Psoas muscle (tissue), 7 donors: ENCODE measurements at regions not wholly inside any gene's neighbourhood (a gene's known extent, or its start where the extent isn't known, plus 50 kb on each side); places are given as distances from the start of the nearest gene placed in this dataset.

Experiments
- ATAC-seq, 4 donors: fragments of 200-7000 bp; cut with Tn5 transposase; one replicate each; pipeline ENCODE4 v1.9.1; 2020; ENCODE audit warnings: moderate library complexity in 3 of 4, mild to moderate bottlenecking in 2 of 4
- DNase-seq, 2 donors: peaks; one replicate each; pipeline ENCODE4 v3.0.0-alpha.2; 2020
- H3K27ac ChIP-seq: fragments of 200-600 bp; one replicate; pipeline ENCODE4 v1.8.0; 2022
- H3K27me3 ChIP-seq, 3 donors: fragments of 200-600 bp in 1 of 3; one replicate each; pipeline versions ENCODE4 v1.6.1 to v1.8.0; 2013 to 2022; ENCODE audit warnings: low read length in 2 of 3, mild to moderate bottlenecking in 2 of 3, moderate library complexity in 1 of 3; ENCODE audit not compliant: insufficient read depth in 3 of 3
- H3K36me3 ChIP-seq, 2 donors: fragments of 200-600 bp in 1 of 2; one replicate each; pipeline versions ENCODE4 v1.6.1 to v1.8.0; 2013 to 2022; ENCODE audit warnings: low read depth in 1 of 2, mild to moderate bottlenecking in 1 of 2, moderate library complexity in 1 of 2; ENCODE audit not compliant: insufficient read depth in 1 of 2
- H3K4me1 ChIP-seq: fragments of 200-600 bp; one replicate; pipeline ENCODE4 v1.8.0; 2022
- H3K4me3 ChIP-seq: fragments of 200-600 bp; one replicate; pipeline ENCODE4 v1.8.0; 2022; ENCODE audit warnings: mild to moderate bottlenecking
- H3K9me3 ChIP-seq: fragments of 200-600 bp; one replicate; pipeline ENCODE4 v1.8.0; 2022
- WGBS, 3 donors: extraction: QIAGEN DNeasy Blood & Tissue Kit; methylation state at CpG; one replicate each; pipeline versions ENCODE4 v1.1.6 to v1.1.7; 2013; 5-methylcytosine and 5-hydroxymethylcytosine counted together
- intact Hi-C, 2 donors: fragments of 100-400 bp; cut with DNase I; formaldehyde crosslinking; loops; one replicate each; pipeline versions ENCODE4 v1.11.0 to v1.14.2; 2022
- TF ChIP-seq, protein P1 (sequence below): fragments of 200-600 bp; IDR thresholded peaks from one replicate; pipeline ENCODE4 v1.8.0; 2022; ENCODE audit warnings: antibody characterized with exemption
- donor health status: healthy with polysubstance abuse.
- donor health status: DM: no; HTN: no; CAD: no; lungs with moderate emphysema.
- donor health status: Bipolar disorder and iron deficiency.
- donor health status: healthy.
- donor health status: DM: yes; HTN: yes; CAD: no.
- donor health status: DM: no; HTN: no; CAD: no.
- donor health status: DM: yes; HTN: yes; CAD: no.

DNA sequence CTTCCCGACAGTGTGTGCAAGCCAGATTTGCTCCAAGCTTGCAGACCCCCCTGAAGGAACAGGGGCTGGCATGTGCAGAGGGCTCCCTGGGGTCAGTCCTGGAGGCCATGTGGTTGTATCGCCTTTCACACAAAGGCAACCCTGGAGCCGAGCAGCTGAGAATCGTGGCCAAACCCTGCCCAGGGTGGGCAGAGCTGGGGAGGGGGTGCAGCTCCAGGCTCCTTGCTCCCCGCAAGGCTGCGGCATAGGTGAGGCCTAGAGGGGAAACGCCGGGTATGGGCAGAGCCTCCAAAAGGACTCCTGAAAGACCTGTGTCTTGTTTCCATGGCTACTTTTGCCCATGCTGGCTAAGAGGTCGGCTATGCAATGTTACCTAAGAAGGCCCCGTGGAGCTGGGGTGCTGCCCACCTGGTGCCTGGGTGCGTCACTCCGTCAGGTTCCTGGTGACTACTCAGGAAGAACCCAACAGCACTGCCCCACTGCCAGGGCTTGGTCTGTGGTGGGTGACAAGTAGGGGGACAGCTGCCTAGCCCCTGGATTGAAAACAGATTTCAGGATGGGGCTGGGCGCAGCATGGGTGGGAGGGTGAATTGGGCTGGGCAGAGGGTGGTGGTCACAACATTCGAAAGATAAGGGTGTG, 171.0 kb upstream of the SHH start:
- no peaks in the 10 kb centered on the region for H3K9me3 ChIP-seq
- H3K27ac ChIP-seq, result no peak overlapping the region
- TF ChIP-seq, protein P1, sequence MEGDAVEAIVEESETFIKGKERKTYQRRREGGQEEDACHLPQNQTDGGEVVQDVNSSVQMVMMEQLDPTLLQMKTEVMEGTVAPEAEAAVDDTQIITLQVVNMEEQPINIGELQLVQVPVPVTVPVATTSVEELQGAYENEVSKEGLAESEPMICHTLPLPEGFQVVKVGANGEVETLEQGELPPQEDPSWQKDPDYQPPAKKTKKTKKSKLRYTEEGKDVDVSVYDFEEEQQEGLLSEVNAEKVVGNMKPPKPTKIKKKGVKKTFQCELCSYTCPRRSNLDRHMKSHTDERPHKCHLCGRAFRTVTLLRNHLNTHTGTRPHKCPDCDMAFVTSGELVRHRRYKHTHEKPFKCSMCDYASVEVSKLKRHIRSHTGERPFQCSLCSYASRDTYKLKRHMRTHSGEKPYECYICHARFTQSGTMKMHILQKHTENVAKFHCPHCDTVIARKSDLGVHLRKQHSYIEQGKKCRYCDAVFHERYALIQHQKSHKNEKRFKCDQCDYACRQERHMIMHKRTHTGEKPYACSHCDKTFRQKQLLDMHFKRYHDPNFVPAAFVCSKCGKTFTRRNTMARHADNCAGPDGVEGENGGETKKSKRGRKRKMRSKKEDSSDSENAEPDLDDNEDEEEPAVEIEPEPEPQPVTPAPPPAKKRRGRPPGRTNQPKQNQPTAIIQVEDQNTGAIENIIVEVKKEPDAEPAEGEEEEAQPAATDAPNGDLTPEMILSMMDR, result no peak
- no peaks in the 10 kb centered on the region for H3K36me3 ChIP-seq
- WGBS, 3 donors, result 49 to 59% (median 52%) methylated on average over 13 to 14 of the region's 14 CpGs
- intact Hi-C loops, result no loop called here
- no peak for DNase-seq
- no peak overlapping the region for H3K4me3 ChIP-seq
- no peak for ATAC-seq
- peaks cover 0 to 4% (median 2%) of the 10 kb centered on the region in 3 donors for H3K27me3 ChIP-seq
- H3K4me1 ChIP-seq, result no peaks in the 10 kb centered on the region

DNA sequence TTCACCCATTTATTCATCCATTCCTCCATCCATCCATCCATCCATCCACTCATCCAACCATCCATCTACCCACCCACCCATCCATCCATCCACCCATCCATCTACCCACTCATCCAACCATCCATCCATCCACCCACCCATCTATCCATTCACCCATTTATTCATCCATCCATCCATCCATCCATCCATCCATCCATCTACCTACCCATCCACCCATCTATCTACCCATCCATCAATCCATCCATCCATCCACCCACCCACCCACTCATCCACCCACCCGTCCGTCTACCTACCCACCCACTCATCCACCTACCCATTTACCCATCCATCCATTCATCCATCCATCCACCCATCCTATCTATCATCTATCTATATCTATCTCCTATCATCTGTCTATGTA, 169.4 kb upstream of the SHH start:
- H3K4me1 ChIP-seq, result no peaks in the 10 kb centered on the region
- DNase-seq (no peak), ATAC-seq (no peak)
- TF ChIP-seq, protein P1, result no peak
- H3K9me3 ChIP-seq, result no peaks in the 10 kb centered on the region
- WGBS, 3 donors, result 79 to 93% (median 83%) methylated on average over 2 of the region's 2 CpGs
- no peaks in the 10 kb centered on the region for H3K36me3 ChIP-seq
- no peak overlapping the region for H3K27ac ChIP-seq
- intact Hi-C loops, result no loop called here
- no peak overlapping the region for H3K4me3 ChIP-seq
- H3K27me3 ChIP-seq, result peaks cover 0 to 4% (median 2%) of the 10 kb centered on the region in 3 donors

DNA sequence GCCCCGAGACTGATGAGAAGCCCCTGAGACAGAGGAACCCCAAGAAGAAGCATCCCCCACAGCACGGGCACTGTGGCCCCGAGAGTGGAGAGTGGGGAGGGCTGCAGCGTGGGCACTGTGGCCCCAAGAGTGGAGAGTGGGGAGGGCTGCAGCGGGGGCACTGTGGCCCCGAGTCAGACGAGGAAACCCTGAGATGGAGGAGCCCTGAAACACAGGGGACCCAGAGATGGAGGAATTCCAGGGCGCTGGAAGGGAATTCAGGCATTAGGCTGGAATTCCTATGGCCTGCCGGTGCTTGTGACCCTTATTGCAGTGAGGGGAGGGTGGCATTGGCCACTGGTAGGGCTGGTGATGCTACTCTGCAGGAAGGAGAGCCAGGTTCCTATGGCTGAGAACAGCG, 168.6 kb upstream of the SHH start:
- H3K27me3 ChIP-seq, result peaks cover 0 to 4% (median 2%) of the 10 kb centered on the region in 3 donors
- ATAC-seq, result no peak
- DNase-seq, result no peak
- TF ChIP-seq, protein P1, result no peak
- intact Hi-C loops, result no loop called here
- no peak overlapping the region for H3K27ac ChIP-seq
- H3K9me3 ChIP-seq, result no peaks in the 10 kb centered on the region
- WGBS, 3 donors, result 77 to 88% (median 87%) methylated on average over 10 of the region's 10 CpGs
- H3K4me1 ChIP-seq, result no peaks in the 10 kb centered on the region
- no peak overlapping the region for H3K4me3 ChIP-seq
- H3K36me3 ChIP-seq, result no peaks in the 10 kb centered on the region

DNA sequence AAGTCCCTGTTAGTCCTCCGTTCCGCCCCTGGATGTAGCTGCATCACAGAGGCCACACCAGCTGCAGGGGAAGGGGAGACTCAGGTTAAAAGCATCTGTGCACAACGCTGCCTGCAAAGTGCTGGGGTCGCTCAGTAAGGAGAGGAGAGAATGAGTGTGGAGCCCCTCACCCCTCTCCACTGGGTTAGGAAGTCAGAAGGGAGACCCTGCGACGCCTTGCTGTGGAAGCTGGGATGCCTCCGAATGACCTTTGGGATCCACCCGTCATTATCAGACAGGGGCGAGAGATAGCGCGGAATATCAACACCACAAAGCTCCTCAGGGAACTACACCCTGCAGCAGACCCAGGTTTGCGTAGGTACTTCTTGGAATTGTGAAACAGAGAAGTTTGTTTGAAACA, 167.7 kb upstream of the SHH start:
- H3K36me3 ChIP-seq, result no peaks in the 10 kb centered on the region
- no peak overlapping the region for H3K4me3 ChIP-seq
- intact Hi-C loops, result no loop called here
- TF ChIP-seq, protein P1, result no peak
- peaks cover 0 to 4% (median 2%) of the 10 kb centered on the region in 3 donors for H3K27me3 ChIP-seq
- no peak for DNase-seq
- 84 to 88% (median 86%) methylated on average over 12 of the region's 12 CpGs for WGBS, 3 donors
- no peak for ATAC-seq
- H3K4me1 ChIP-seq, result no peaks in the 10 kb centered on the region
- no peaks in the 10 kb centered on the region for H3K9me3 ChIP-seq
- no peak overlapping the region for H3K27ac ChIP-seq

GRCh38 chr7:155979566-155979965, 167.3 kb upstream of the SHH start:
- no peaks in the 10 kb centered on the region for H3K4me1 ChIP-seq
- no peaks in the 10 kb centered on the region for H3K36me3 ChIP-seq
- H3K27me3 ChIP-seq, result peaks cover 0 to 4% (median 2%) of the 10 kb centered on the region in 3 donors
- H3K27ac ChIP-seq, result no peak overlapping the region
- ATAC-seq, result no peak
- DNase-seq, result no peak
- H3K9me3 ChIP-seq, result no peaks in the 10 kb centered on the region
- no peak overlapping the region for H3K4me3 ChIP-seq
- TF ChIP-seq, protein P1, result no peak
- 62 to 75% (median 71%) methylated on average over 4 of the region's 4 CpGs for WGBS, 3 donors
- intact Hi-C loops, result no loop called here
